GM21447 (cell line): ENCODE measurements at regions not wholly inside any gene's neighbourhood (a gene's known extent, or its start where the extent isn't known, plus 50 kb on each side); places are given as distances from the start of the nearest gene placed in this dataset.

Experiments used
- ATAC-seq: cut with Tn5 transposase; IDR thresholded peaks from one replicate; pipeline ENCODE4 v1.9.1; 2021; ENCODE audit not compliant: unreplicated experiment

GRCh38 chr6:6781172-6781872 lies 192.8 kb downstream of the LY86 start:
- no peak for ATAC-seq

- no peak for ATAC-seq
Measured at GRCh38 chr6:6781873-6782227, 193.3 kb downstream of the LY86 start.

GRCh38 chr6:6783721-6784120 lies 195.2 kb downstream of the LY86 start:
- no peak for ATAC-seq

GRCh38 chr6:6784514-6785162 lies 196.1 kb downstream of the LY86 start:
- no peak for ATAC-seq

- no peak for ATAC-seq
Measured at GRCh38 chr6:6785163-6785521, 196.6 kb downstream of the LY86 start.

- ATAC-seq: no peak
Measured at GRCh38 chr6:6788394-6789032, 200.0 kb downstream of the LY86 start.

- no peak for ATAC-seq
Measured at GRCh38 chr6:6790393-6790792, 201.9 kb downstream of the LY86 start.

- no peak for ATAC-seq
Measured at GRCh38 chr6:6790891-6791290, 202.4 kb downstream of the LY86 start.

GRCh38 chr6:6793388-6794250 lies 205.1 kb downstream of the LY86 start:
- ATAC-seq: no peak

GRCh38 chr6:6795393-6795792 lies 206.9 kb downstream of the LY86 start:
- ATAC-seq: no peak

- ATAC-seq: no peak
Measured at GRCh38 chr6:6796818-6797217, 208.3 kb downstream of the LY86 start.

- peak; percentile 44 for ATAC-seq
Measured at GRCh38 chr6:6798448-6798860, 209.9 kb downstream of the LY86 start.

GRCh38 chr6:6801005-6801335 lies 212.4 kb downstream of the LY86 start:
- ATAC-seq: no peak

- no peak for ATAC-seq
Measured at GRCh38 chr6:6801635-6802218, 213.2 kb downstream of the LY86 start.

GRCh38 chr6:6803180-6803977 lies 214.9 kb downstream of the LY86 start:
- ATAC-seq: peak; percentile 74

GRCh38 chr6:6804843-6805615 lies 216.5 kb downstream of the LY86 start:
- no peak for ATAC-seq

- no peak for ATAC-seq
Measured at GRCh38 chr6:6806844-6807518, 218.5 kb downstream of the LY86 start.

- no peak for ATAC-seq
Measured at GRCh38 chr6:6808343-6808742, 219.8 kb downstream of the LY86 start.

GRCh38 chr6:6808915-6809314 lies 220.4 kb downstream of the LY86 start:
- ATAC-seq: no peak
